CD4-positive, alpha-beta T cell (primary cell): ENCODE measurements at regions not wholly inside any gene's neighbourhood (a gene's known extent, or its start where the extent isn't known, plus 50 kb on each side); places are given as distances from the start of the nearest gene placed in this dataset.

Experiments
- ATAC-seq: fragments of 200-7000 bp; cut with Tn5 transposase; one replicate; pipeline ENCODE4 v1.10.0; 2022; ENCODE audit warnings: mild to moderate bottlenecking; ENCODE audit not compliant: poor library complexity
- CTCF ChIA-PET: fragments of 350-600 bp; sonication (Branson Sonifier 250); formaldehyde crosslinking; loops from one replicate; lab custom pipeline; 2021; ENCODE audit warnings: antibody characterized with exemption, inconsistent platforms; lab: Charles Lee
- POLR2A ChIA-PET: fragments of 350-600 bp; sonication (Branson Sonifier 250); formaldehyde crosslinking; loops from one replicate; lab custom pipeline; 2021; ENCODE audit warnings: antibody characterized with exemption, inconsistent platforms; lab: Charles Lee
- DNase-seq, 14 experiments: peaks; one replicate each; pipeline ENCODE4 v3.0.0-alpha.2; 2013 to 2020; ENCODE audit warnings: mixed read lengths in 2 of 14
- H3K27ac ChIP-seq, 2 donors: one replicate each; pipeline versions ENCODE4 v1.5.1 to v1.7.0; 2013; ENCODE audit warnings: low read length in 2 of 2, low read depth in 1 of 2, mild to moderate bottlenecking in 1 of 2
- H3K27me3 ChIP-seq, 2 experiments: 1 replicate in 1 of 2; 2 replicates in 1 of 2; pipeline versions ENCODE4 v1.6.1 to v1.7.0; 2013; ENCODE audit warnings: low read length in 2 of 2, control low read depth in 1 of 2, mild to moderate bottlenecking in 1 of 2, moderate library complexity in 1 of 2; ENCODE audit not compliant: insufficient read depth in 2 of 2, control insufficient read depth in 1 of 2
- H3K36me3 ChIP-seq: one replicate; pipeline ENCODE4 v1.6.1; 2013; ENCODE audit warnings: low read length, control low read depth; ENCODE audit not compliant: insufficient read depth
- H3K4me1 ChIP-seq: one replicate; pipeline ENCODE4 v1.6.1; 2013; ENCODE audit warnings: low read length, control low read depth; ENCODE audit not compliant: insufficient read depth
- H3K4me3 ChIP-seq: one replicate; pipeline ENCODE4 v1.5.1; 2013; ENCODE audit warnings: mild to moderate bottlenecking, low read length, moderate library complexity
- H3K9me3 ChIP-seq, 2 experiments: 1 replicate in 1 of 2; 2 replicates in 1 of 2; pipeline versions ENCODE4 v1.6.1 to v1.7.0; 2013; ENCODE audit warnings: low read length in 2 of 2, mild to moderate bottlenecking in 2 of 2, control low read depth in 1 of 2, moderate library complexity in 1 of 2; ENCODE audit not compliant: control insufficient read depth in 1 of 2, insufficient read depth in 1 of 2
- H3K27ac Mint-ChIP-seq: one replicate; pipeline ENCODE4 v1.8.0; 2020; ENCODE audit warnings: mixed read lengths
- H3K27me3 Mint-ChIP-seq: one replicate; pipeline ENCODE4 v1.8.0; 2021; ENCODE audit warnings: mixed read lengths
- H3K36me3 Mint-ChIP-seq: one replicate; pipeline ENCODE4 v1.8.0; 2021; ENCODE audit warnings: low read depth, mixed read lengths
- H3K4me1 Mint-ChIP-seq: one replicate; pipeline ENCODE4 v1.8.0; 2021; ENCODE audit warnings: low read depth, mixed read lengths
- H3K4me3 Mint-ChIP-seq: one replicate; pipeline ENCODE4 v1.8.0; 2020; ENCODE audit warnings: mild to moderate bottlenecking, mixed read lengths
- H3K9me3 Mint-ChIP-seq: one replicate; pipeline ENCODE4 v1.8.0; 2020; ENCODE audit warnings: mixed read lengths
- intact Hi-C, 2 experiments: fragments of 100-400 bp; cut with DNase I in 1 of 2; cut with micrococcal nuclease in 1 of 2; formaldehyde crosslinking; loops; one replicate each; pipeline versions ENCODE4 v1.15.1 to v1.9.0; 2023 to 2025; cut with DNase I, micrococcal nuclease
- TF ChIP-seq, protein P1 (sequence below): fragments of 200-600 bp; IDR thresholded peaks from one replicate; pipeline ENCODE4 v1.8.0; 2022; ENCODE audit warnings: antibody characterized with exemption, mild to moderate bottlenecking

DNA sequence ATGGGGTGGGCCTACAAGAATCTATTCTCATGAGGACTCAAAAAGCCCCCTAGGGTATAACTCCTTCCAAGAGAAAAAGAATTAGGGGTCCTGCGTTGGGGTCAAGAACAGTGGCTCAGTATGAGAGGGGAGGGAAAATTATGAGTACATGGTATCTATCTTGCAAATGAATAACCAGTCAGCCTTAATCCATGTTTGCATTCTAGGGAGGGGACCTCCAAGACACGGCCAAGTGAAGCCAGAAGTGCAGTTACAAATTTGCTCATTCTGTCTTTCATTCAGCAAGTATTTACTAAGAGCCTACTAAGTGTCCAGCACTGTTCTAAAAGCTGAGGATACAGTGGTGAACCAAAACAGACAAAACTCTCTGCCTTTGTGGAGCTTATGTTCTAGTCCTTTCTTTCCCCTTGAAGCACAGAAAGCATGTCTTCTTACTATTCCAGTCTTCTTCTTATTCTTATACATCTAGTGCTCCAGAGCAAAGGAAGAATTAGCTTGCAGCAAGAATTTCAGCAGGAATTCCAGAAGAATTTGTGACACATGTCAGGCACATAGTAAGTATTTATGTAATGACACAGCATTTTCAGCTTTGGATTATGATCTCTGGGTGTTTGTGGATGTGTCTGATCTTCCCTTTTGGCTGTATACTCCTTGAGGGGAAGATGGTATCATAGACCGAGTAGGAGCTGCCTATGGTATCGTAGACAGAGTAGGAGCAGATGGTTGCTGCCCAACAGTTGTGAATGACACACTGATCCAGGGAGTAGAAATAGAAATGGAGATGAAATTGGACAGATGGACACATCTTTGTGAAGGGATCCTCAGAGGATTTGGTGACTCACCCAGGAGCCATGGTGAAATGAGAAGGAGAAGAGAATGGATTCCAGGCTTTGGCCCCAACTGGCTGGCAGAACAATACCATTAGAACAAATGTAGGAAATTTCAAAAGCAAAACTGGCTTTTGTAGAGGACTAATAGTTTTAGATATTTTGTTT, 75.9 kb downstream of the COQ2 start:
- no peak overlapping the region for H3K4me3 ChIP-seq
- ChIA-PET POLR2A (interaction anchor here (1.3 kb wide), 1 partner anchor 9 kb away, joined by 5 read pairs; no protein-coding TSS in a partner anchor), CTCF (no interaction called here)
- DNase-seq, result no peak
- H3K36me3 ChIP-seq, result no peaks in the 10 kb centered on the region
- no peaks in the 10 kb centered on the region for H3K9me3 ChIP-seq
- H3K27ac ChIP-seq, result no peak overlapping the region
- Mint-ChIP-seq H3K4me1 (peaks cover 51% of the 10 kb centered on the region), H3K27me3 (no peaks in the 10 kb centered on the region), H3K36me3 (no peaks in the 10 kb centered on the region), H3K9me3 (no peaks in the 10 kb centered on the region), H3K27ac (peak overlapping the region; percentile 81), H3K4me3 (no peak overlapping the region)
- TF ChIP-seq, protein P1, sequence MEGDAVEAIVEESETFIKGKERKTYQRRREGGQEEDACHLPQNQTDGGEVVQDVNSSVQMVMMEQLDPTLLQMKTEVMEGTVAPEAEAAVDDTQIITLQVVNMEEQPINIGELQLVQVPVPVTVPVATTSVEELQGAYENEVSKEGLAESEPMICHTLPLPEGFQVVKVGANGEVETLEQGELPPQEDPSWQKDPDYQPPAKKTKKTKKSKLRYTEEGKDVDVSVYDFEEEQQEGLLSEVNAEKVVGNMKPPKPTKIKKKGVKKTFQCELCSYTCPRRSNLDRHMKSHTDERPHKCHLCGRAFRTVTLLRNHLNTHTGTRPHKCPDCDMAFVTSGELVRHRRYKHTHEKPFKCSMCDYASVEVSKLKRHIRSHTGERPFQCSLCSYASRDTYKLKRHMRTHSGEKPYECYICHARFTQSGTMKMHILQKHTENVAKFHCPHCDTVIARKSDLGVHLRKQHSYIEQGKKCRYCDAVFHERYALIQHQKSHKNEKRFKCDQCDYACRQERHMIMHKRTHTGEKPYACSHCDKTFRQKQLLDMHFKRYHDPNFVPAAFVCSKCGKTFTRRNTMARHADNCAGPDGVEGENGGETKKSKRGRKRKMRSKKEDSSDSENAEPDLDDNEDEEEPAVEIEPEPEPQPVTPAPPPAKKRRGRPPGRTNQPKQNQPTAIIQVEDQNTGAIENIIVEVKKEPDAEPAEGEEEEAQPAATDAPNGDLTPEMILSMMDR, result no peak
- peaks cover 43% of the 10 kb centered on the region for H3K4me1 ChIP-seq
- intact Hi-C loops, result no loop called here
- no peaks in the 10 kb centered on the region for H3K27me3 ChIP-seq
- ATAC-seq, result no peak

DNA sequence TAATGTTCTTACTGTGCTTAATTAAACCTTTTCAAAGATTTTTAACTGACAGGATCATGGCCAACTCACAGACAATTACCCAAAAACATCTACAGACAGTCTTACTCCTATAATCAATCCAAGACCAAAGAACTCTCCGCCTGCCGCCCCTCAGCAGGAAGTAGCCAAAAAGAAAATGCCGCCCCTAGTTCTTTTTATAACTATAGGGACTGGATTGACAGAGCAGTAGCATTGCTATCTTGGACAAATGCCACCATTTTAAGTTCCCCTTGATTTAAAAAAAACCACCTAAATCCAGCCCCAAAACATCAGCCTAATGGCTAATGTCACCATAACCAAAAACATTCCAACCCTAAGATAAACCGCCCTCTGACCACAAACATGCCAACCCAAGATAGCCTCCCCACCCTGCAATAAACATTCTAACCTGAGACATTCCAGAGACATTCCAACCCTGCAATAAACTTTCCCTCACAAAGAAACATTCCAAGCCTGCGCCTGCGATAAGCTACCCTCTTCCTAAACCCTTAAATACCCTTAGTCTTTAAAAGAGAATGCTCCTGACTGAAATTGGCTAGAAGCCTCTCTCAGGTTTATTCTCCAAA, 77.0 kb downstream of the COQ2 start:
- Mint-ChIP-seq H3K27me3 (no peaks in the 10 kb centered on the region), H3K36me3 (no peaks in the 10 kb centered on the region), H3K9me3 (no peaks in the 10 kb centered on the region), H3K4me1 (peaks cover 40% of the 10 kb centered on the region), H3K27ac (no peak overlapping the region), H3K4me3 (no peak overlapping the region)
- H3K4me1 ChIP-seq, result peaks cover 32% of the 10 kb centered on the region
- H3K27ac ChIP-seq, result no peak overlapping the region
- ChIA-PET CTCF (no interaction called here), POLR2A (no interaction called here)
- no peaks in the 10 kb centered on the region for H3K9me3 ChIP-seq
- ATAC-seq, result no peak
- no peaks in the 10 kb centered on the region for H3K27me3 ChIP-seq
- TF ChIP-seq, protein P1, result no peak
- H3K36me3 ChIP-seq, result no peaks in the 10 kb centered on the region
- DNase-seq, result no peak
- H3K4me3 ChIP-seq, result no peak overlapping the region
- intact Hi-C loops, result no loop called here

- TF ChIP-seq, protein P1, result no peak
Observed at GRCh38 chr4:83205760-83206159, 78.8 kb downstream of the COQ2 start.

More at GRCh38 chr4:83205760-83206159, 78.8 kb downstream of the COQ2 start:
- Mint-ChIP-seq H3K36me3 (no peaks in the 10 kb centered on the region), H3K9me3 (peaks cover 2% of the 10 kb centered on the region), H3K4me3 (no peak overlapping the region), H3K27ac (no peak overlapping the region), H3K4me1 (peaks cover 26% of the 10 kb centered on the region), H3K27me3 (no peaks in the 10 kb centered on the region)
- H3K36me3 ChIP-seq, result no peaks in the 10 kb centered on the region
- no peak for DNase-seq
- intact Hi-C loops, result no loop called here
- H3K4me1 ChIP-seq, result peaks cover 15% of the 10 kb centered on the region
- H3K9me3 ChIP-seq, result no peaks in the 10 kb centered on the region
- H3K27me3 ChIP-seq, result no peaks in the 10 kb centered on the region
- H3K4me3 ChIP-seq, result no peak overlapping the region
- ATAC-seq, result no peak
- H3K27ac ChIP-seq, result no peak overlapping the region
- ChIA-PET POLR2A (no interaction called here), CTCF (no interaction called here)
